OCI-LY3 (cell line): ENCODE measurements at regions not wholly inside any gene's neighbourhood (a gene's known extent, or its start where the extent isn't known, plus 50 kb on each side); places are given as distances from the start of the nearest gene placed in this dataset.

Source experiments
- CTCF ChIP-seq: fragments of 200-600, 300-600 bp; sonication (generic); IDR thresholded peaks from 2 replicates; pipeline ENCODE4 v1.5.1; 2014; ENCODE audit warnings: antibody characterized with exemption, low read length, low read depth
- EZH2phosphoT487 ChIP-seq: fragments of 200-600 bp; shearing (Covaris generic); IDR thresholded peaks from 2 replicates; pipeline ENCODE4 v1.6.1; 2018; ENCODE audit warnings: antibody characterized with exemption, mixed run types, low read depth

GRCh38 chr5:135655468-135655815 is 76.7 kb upstream of the CXCL14 start:
- TF ChIP-seq CTCF, result no peak
- TF ChIP-seq EZH2phosphoT487, result no peak
